GM12874 (cell line): ENCODE measurements at regions not wholly inside any gene's neighbourhood (a gene's known extent, or its start where the extent isn't known, plus 50 kb on each side); places are given as distances from the start of the nearest gene placed in this dataset.

ENCODE experiments used
- TF ChIP-seq, protein P1 (sequence below): IDR thresholded peaks from 2 replicates; pipeline ENCODE4 v1.5.1; 2011; ENCODE audit warnings: low read depth, mild to moderate bottlenecking, control low read depth, low read length, moderate library complexity; ENCODE audit not compliant: insufficient read depth

- TF ChIP-seq, protein P1, sequence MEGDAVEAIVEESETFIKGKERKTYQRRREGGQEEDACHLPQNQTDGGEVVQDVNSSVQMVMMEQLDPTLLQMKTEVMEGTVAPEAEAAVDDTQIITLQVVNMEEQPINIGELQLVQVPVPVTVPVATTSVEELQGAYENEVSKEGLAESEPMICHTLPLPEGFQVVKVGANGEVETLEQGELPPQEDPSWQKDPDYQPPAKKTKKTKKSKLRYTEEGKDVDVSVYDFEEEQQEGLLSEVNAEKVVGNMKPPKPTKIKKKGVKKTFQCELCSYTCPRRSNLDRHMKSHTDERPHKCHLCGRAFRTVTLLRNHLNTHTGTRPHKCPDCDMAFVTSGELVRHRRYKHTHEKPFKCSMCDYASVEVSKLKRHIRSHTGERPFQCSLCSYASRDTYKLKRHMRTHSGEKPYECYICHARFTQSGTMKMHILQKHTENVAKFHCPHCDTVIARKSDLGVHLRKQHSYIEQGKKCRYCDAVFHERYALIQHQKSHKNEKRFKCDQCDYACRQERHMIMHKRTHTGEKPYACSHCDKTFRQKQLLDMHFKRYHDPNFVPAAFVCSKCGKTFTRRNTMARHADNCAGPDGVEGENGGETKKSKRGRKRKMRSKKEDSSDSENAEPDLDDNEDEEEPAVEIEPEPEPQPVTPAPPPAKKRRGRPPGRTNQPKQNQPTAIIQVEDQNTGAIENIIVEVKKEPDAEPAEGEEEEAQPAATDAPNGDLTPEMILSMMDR: no peak
Observed at GRCh38 chr11:39144351-39145130, 2314.9 kb downstream of the LRRC4C start.

- TF ChIP-seq, protein P1: no peak
Observed at GRCh38 chr11:39139581-39139980, 2319.9 kb downstream of the LRRC4C start.

GRCh38 chr11:39120890-39121289 lies 2338.6 kb downstream of the LRRC4C start:
- TF ChIP-seq, protein P1: no peak

- TF ChIP-seq, protein P1: no peak
Observed at GRCh38 chr11:39113606-39114005, 2345.8 kb downstream of the LRRC4C start.

GRCh38 chr11:39102236-39102635 lies 2357.2 kb downstream of the LRRC4C start:
- TF ChIP-seq, protein P1: no peak

GRCh38 chr11:39078465-39078864 lies 2381.0 kb downstream of the LRRC4C start:
- TF ChIP-seq, protein P1: no peak

DNA sequence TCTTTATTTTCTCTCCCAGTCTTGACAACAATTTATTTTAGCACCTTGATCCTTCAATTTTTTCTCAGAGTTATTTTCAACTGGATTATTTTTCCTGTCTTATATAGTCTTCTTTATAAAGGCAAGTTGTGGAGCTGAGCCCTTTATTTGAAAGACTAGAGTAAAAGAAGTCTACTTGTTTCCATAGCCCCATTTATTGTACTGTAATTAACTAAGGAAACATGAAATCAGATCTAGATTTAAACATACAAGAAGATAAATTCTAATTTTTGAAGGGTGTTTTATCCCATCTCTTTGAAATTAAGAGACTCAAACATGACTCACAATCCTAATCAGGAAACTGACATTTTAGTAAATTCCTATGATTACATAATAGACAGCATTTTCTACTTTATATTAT lies 2421.8 kb downstream of the LRRC4C start:
- TF ChIP-seq, protein P1: no peak
